HG03565 (cell line): ENCODE measurements at regions not wholly inside any gene's neighbourhood (a gene's known extent, or its start where the extent isn't known, plus 50 kb on each side); places are given as distances from the start of the nearest gene placed in this dataset.

Source experiments
- ATAC-seq: cut with Tn5 transposase; IDR thresholded peaks from one replicate; pipeline ENCODE4 v1.9.1; 2021; ENCODE audit warnings: mild to moderate bottlenecking, moderate library complexity; ENCODE audit not compliant: unreplicated experiment

DNA sequence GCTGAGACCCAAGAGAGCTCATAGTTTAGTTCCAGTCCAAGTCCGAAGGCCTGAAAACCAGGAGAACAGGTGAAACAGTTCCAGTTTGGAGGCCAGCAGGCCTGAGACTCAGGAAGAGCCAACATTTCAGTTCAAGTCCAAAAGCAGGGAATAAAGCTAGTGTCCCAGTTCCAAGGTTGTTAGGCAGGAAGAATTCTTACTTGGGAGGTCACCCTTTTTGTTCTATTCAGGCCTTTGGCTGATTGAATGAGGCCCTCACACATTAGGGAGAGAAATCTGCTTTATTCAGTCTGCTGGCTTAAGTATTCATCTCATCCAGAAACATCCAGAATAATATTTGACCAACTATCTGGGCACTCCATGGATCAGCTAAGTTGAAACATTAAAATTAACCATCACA is 294.6 kb downstream of the PCNX1 start:
- no peak for ATAC-seq

DNA sequence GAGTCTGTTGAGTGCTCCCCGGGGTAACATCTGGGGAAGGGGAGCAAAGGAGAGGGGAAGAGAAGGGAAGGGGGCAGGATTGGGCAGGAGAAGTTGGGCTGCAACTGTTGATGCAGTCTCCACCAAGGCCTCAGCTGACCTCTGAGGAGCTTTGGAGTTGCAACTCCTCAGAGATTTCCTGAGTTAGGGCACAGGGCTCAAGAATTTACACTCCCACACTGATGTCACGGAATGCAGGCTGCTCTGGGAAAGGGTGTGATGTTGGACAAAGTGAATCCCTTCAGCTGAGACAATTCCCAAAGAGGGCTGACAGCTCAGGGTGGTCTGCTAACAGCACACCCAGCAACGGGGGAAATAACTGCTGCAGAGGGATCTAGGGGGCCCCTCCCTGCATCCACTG is 295.6 kb downstream of the PCNX1 start:
- ATAC-seq, result no peak

DNA sequence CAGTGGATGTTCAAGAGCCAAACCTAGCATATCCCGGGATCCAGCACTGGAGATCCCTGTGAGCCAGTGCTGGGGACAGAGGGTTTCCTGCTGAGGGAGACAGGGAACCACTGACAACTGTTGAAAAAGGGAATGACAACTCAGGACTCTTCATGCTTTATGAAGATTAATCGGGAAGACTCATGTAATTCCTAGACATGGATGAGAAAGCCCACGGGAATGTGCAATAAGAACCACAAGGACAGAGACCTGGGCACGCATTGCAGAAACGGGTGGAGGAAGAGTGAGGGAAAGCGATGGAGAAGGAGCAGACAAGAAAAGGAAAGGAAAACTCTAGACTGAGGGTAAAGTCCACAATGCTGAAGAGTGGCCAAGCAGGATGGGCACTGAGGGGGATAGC is 296.0 kb downstream of the PCNX1 start:
- no peak for ATAC-seq

DNA sequence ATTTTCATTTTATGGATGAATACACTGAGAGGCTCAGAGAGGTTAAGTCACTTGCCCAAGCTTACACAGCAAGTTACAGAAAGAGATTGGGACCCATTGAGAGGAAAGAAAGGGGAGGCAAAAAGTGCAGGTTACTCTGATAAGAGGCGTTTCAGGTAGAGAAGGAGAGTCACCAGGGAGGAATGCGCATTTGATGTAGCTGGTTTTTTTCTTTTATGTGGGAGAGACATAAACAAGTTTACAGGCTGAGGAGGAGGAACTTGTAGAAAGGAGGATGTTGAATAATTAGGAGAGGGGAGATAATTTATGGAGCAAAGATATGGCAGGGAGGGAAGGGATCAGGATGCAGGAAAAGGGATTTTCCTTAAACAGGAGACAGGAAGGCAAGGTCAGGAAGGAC is 297.0 kb downstream of the PCNX1 start:
- ATAC-seq, result no peak

DNA sequence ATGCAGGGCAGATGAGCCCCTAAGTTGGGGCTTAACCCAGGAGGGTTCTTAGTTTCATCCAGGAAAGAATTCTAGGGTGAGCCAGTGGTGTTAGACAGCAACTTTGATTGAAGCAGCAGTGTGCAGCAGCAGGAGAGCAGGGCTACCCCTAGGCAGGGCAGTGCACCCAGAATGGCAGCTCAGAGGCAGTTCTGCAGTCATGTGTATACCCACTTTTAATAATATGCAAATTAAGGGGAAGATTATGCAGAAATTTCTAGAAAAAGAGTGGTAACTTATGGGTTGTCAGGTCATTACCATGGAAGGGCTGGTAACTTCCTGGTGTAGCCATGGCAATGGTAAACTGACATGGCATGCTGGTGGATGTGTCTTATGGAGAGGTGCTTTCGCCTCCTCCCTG is 297.5 kb downstream of the PCNX1 start:
- no peak for ATAC-seq

DNA sequence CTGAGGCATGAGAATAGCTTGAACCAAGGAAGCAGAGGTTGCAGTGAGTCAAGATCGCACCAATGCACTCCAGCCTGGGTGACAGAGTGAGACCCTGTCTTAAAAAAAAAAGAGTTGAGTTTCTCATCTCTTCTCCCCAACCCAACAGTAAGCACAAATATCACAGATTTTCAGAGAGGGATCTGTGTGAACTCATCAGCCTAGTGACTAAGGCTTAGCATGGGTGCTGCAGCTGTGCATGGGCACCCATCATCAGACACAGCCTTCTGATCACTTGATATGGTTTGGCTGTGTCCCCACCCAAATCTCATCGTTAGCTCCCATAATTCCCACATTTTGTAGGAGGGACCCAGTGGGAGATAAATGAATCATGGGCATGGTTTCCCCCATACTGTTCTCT is 298.9 kb downstream of the PCNX1 start:
- no peak for ATAC-seq

DNA sequence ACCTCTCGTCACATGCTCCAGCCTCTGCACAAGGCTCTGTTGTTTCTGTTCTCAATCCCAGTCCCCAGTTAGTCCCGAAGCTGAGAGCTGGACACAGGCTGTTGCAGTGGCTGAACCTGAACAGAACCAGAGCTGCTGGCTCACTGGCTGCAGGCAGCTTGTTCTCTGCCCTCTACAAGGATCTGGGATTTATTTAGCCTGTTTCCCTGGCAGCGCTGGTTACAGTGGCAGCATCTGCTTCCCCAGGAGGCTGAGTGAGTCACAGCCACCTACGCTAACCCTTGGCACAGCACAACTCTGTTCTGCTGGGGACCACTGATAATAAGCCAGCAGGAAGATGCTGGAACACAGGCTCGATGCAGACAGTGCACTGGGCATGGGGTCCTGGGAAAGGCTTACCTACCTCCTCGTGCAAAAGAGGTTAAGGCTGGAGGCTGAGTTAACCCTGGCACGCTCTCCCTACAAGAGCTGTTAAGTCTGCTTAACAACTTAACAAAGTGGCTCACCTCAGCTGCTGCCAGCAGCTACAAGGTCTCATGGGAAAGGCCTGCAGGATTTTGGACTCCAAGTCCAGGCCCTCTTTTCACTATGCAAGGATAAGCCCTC is 299.6 kb downstream of the PCNX1 start:
- ATAC-seq, result no peak

DNA sequence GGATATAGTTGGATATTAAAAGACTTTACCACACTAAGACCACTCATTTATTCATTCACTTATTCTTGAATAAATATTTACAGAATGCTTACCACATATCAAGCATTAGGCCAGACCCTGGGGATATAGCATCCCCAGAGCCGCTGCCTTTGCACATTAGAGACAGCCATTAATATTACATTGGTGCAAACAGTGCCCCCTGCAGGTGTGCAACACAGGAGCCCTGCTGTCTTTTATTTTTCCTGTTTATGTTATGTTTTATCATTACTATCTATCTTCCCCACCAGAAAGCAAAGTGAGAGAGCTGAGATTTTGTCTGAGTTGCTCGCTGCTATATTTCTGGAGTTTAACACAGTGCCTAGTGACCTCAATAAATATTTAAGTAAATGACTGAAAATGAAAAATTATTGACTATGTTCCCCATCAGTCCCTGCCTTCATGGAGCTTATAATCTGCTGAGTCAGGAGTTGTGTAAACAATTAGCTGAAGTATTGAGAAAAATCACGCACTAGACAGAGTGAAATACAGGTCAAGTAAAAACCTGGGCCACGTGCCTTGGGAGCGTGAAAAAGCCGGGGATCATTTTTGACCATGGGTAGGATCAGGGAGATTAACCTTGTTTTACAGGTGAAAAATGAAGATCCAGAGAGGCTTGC is 301.6 kb downstream of the PCNX1 start:
- ATAC-seq, result no peak

DNA sequence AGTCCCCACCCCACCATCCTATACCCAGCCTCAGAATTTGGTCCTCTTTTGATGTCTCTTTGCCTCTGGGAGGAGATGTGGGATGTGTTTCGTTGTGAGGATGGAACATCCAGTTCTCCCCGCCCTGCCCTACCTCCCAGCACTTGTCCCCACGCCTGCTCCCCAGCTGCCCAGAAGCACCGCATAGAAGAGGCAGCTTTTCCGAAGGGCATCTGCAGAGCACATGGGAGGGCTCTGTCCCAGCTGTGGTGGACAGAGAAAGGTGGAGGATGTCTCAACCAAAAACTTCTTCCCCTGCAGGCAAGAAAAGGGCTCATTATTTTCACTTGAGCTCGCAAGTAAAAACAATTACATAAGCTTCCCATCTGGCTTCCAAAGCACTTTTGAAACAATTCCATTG is 302.6 kb downstream of the PCNX1 start:
- no peak for ATAC-seq

DNA sequence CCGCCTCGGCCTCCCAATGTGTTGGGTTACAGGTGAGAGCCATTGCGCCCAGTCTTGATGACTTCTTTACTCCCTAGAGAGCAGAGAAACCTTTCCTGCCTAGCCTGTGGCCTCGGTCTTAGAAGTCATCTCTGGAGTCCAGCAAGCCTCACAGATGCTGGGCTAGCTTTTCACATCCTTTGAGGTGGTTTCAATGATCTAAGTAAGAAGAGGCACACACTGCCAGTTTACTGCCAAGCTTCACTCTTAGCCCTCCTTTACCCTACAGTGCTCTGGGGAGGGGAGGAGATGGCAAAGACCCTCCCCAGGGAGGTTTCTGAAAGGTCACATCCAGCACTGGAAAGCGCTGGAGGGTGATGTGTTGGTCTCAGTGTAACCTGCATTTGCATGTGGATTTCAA is 304.8 kb downstream of the PCNX1 start:
- ATAC-seq, result no peak

DNA sequence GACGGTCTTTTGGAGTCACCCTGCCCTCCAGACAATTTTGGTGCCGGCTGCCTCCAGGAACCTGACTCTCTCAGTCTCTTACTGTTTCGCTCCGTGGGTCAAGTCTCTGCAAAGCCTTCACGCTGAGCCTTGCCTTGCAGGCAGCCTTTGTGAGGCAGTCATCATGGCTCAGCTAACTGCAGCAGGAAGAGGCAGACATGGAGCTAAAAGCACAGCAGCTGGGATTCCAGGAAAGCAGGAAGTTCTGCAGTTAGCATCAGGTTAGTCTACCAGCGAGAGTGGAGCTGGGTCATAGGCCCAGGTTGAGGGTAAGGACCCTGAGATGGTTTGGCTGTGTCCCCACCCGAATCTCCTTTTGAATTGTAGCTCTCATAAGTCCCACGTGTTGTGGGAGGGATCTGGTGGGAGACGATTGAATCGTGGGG is 305.4 kb downstream of the PCNX1 start:
- no peak for ATAC-seq

DNA sequence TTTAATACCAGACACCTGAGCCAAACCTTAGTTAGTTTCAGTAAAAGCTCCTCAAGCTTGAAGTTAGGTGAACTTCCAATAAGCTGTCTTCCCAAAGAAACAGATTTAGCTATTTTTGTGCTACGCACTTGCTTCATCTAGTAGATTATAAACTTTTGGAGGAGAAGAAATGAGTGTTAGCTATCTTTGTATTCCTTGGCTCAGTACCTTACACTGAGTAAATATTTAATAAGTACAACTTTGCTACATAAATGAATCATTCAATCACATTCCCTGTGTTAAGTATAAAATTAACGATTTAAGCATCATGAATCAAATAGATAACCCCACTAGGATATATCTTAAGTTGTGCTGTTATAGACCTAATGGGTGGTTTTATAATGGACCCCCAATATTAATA is 307.0 kb downstream of the PCNX1 start:
- ATAC-seq, result no peak

DNA sequence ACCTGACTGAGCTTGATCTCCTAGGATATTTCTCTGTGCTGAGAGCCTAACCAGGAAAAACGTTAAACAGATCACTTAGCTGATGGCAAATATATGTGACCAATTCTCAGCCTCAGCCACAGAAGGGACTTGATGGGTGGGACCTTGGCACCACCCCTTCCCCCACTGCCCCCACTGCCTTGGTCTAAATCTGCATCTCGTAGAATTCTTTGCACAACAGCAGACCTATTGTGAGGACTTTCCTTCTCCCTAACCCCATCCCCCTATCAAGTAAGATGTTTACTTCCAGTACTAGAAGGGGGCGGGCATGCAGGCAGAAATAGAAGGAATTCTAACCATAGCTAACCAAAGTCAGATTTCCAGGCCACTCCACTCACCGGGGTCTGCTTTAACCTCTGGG is 313.2 kb downstream of the PCNX1 start:
- ATAC-seq, result no peak

DNA sequence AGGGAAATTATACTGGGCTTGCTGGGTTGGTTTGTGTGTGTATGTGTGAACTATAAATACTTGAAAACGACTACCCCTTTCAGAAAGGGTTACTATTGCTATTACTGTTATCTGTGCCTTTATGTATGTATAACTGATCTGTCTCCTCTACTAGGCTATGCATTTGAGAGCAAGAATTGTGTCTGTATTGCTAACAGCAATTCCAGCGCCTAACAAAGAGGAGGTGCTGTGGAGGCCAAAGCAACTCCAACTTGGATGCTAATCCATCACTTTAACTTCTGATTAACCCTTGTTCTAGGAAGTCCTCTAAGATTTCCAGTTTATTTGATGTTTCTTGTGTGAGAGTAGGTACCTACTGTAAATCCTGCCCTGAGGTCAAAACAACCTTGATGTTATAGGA is 313.9 kb downstream of the PCNX1 start:
- ATAC-seq, result no peak

DNA sequence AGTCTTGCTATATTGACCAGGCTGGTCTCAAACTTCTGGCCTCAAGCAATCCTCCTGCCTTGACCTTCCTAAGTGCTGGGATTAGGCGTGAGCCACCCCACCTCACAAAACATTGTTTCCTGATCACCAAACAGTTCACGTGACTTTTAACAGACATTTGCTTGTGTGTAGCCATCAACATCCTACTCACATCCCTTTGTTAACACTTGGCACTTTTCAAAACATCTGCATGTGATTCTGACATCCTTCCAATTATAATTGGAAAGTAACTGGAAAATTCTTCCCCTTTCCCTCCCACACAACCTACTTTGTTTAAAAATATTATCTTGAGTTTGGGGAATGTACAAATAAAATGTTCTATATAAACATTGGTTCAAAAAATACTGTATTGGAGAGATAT is 317.9 kb downstream of the PCNX1 start:
- no peak for ATAC-seq

DNA sequence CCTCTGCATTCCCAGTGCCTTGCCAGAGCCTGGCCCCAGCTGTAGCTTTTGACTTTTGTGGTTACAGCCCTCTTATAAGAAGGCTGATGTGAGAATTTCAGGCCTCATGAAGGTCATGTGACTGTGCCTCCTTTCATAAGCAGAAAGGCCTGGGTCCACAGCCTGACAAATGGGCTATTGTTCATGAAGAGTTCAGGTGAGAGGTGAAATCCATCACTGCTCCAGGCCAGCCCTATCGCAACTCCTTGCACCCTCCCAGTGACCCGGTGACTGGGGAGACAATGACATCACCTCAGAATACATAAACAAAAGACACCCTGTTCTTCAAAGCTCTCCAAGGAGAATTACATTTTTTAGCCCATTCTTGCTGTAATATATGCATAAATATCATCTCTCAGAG is 321.5 kb downstream of the PCNX1 start:
- ATAC-seq, result no peak

DNA sequence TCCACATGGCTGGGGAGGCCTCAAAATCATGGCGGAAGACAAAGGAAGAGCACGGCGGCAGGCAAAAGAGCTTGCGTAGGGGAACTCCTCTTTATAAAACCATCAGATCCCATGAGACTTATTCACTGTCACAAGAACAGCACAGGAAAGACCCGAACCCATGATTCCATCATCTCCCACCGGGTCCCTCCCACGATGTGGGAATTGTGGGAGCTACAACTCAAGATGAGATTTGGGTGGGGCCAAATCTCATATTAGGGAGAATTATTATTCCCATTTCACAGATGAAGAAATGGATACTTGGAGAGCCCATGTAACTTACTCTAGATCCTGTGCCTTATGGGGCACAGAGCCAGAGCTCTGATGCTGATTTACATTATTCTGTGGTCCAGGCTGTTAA is 322.6 kb downstream of the PCNX1 start:
- ATAC-seq, result no peak

DNA sequence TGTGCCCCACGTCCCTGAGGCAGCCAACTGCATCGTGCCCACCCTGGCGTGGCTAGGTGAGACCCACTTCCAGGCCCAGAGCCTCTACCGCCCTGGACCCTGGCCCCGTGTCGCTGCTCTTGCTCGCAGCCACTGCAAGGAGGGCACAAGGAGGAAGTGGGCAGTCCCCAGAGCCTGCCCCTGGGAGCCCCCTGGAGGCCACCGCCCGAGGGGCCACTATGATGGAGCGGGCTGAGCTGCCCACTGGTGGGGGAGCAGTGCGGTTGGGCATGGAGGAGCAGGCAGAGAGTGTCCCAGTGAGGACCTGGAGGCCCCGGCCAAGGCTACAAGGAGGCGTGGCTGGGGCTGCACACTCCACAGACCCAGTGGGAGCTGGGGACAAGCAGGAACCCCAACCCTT is 323.6 kb downstream of the PCNX1 start:
- ATAC-seq, result no peak

DNA sequence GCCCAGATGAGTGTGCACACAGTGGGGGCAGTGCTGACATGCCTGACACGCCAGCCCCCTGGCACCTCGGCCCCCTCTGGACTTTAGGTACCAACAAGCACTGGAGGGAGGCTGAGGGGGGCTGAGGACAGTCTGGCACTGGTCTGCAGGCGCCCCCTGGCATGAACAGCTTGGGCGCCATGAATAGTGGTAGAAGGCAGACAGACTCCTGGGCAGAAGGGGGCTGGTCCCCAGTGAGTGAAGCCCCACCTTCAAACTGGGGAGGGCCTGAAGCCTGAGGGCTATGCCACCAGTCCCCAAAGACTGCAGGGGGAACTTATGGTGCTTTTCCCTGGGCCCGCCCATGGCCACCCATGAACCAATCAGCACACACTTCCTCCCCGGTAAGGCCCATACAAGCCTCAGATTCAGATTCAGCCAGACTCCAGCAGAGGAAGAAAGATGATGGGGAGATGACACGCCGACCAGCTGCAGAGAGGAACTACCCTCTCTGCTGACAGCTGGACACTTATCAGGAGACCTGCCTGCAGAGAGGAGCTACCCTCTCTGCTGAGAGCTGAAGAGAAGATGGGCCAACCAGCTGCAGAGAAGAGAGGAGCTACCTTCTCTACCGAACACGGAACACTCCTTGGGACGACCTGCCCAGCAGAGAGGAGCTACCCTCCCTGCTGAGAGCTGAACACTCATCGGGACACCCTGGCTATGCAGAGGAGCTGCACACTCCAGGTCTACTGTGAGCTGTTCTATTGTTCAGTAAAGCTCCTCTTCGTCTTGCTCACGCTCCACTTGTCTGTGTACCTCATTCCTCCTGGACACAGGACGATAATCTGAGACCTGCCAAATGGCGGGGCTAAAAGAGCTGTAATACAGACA is 324.5 kb downstream of the PCNX1 start:
- no peak for ATAC-seq

DNA sequence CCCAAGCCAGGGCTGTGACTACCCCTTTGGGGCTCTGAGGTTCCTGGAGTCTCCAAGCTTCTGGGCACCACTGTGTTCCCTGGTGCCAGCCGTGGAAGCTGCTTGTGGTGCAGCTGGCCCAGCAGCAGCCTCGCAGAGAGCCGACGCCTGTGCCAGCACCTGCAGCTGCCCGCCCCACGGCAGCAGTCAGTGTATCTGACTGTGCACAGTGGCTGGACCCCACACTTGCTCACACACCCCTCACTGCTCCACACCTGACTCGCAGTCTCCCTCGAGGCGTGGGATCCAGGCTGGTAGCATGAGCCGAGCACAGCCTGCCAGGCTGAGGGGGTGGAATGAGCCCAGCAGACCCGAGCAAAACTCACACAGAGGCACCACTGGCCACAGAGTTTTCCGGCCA is 325.2 kb downstream of the PCNX1 start:
- ATAC-seq, result no peak

DNA sequence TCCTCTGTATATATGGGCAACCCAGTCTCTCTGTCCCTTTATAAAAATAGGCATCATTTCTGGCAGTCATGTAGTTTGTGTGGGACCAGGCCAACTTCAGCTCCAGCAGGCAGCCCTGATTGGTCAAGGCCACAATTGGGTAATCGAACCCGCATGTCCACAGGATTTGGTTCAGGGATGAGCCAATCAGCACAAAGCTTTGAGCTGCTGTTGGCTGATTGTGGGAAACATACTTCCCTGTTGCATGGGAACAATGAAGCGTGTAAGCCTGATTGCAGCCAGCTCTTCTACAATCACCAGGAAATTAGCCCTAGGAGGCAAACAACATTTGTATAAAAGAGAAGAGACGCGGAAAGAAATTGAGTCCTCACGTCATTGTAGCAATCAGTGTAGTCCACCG is 328.6 kb downstream of the PCNX1 start:
- ATAC-seq, result no peak

DNA sequence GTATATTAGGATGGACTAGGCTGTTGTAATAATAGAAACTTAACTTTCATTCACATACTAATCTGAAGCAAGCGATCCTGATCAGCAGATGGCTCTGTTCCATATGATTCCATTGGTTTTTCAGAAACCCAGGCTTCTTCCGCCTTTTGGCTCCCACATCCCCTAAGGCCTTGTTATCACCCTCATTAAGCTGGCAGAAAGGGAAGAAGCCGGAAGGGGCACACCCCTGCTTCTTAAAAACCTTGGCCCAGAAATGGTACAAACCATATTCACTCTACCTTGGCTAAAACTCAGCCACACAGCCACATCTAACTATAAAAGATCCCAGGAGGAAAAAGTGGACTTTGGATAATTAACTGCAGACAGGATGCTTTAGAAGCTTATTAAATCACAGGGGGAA is 329.2 kb downstream of the PCNX1 start:
- no peak for ATAC-seq
